Mucosa of rectum (tissue), 2 donors: ENCODE measurements at regions not wholly inside any gene's neighbourhood (a gene's known extent, or its start where the extent isn't known, plus 50 kb on each side); places are given as distances from the start of the nearest gene placed in this dataset.

ENCODE experiments used
- H3K27ac ChIP-seq, 2 donors: one replicate each; pipeline ENCODE4 v1.7.0; 2013; ENCODE audit warnings: inconsistent platforms in 2 of 2, low read depth in 2 of 2, low read length in 2 of 2
- H3K27me3 ChIP-seq, 2 donors: one replicate each; pipeline ENCODE4 v1.7.0; 2013; ENCODE audit warnings: low read length in 2 of 2; ENCODE audit not compliant: control insufficient read depth in 2 of 2, insufficient read depth in 2 of 2
- H3K36me3 ChIP-seq, 2 donors: one replicate each; pipeline ENCODE4 v1.7.0; 2013; ENCODE audit warnings: low read length in 2 of 2; ENCODE audit not compliant: control insufficient read depth in 2 of 2, insufficient read depth in 2 of 2
- H3K4me1 ChIP-seq, 2 donors: one replicate each; pipeline ENCODE4 v1.7.0; 2013; ENCODE audit warnings: low read length in 2 of 2, mild to moderate bottlenecking in 1 of 2; ENCODE audit not compliant: control insufficient read depth in 2 of 2, insufficient read depth in 2 of 2
- H3K4me3 ChIP-seq, 2 donors: one replicate each; pipeline ENCODE4 v1.7.0; 2013; ENCODE audit warnings: low read length in 2 of 2
- H3K9ac ChIP-seq, 2 donors: one replicate each; pipeline ENCODE4 v1.7.0; 2013; ENCODE audit warnings: low read length in 2 of 2, low read depth in 1 of 2, mild to moderate bottlenecking in 1 of 2
- H3K9me3 ChIP-seq, 2 donors: one replicate each; pipeline ENCODE4 v1.7.0; 2013; ENCODE audit warnings: low read length in 2 of 2; ENCODE audit not compliant: control insufficient read depth in 2 of 2
- donor health status: healthy.
- donor health status: Normal muscosa, but diverticular disease.

GRCh38 chr9:84054341-84055010 lies 73.9 kb downstream of the RMI1 start:
- Histone ChIP-seq H3K9me3 (no peaks in the 10 kb centered on the region), H3K36me3 (no peaks in the 10 kb centered on the region), H3K9ac (no peak overlapping the region), H3K27ac (no peak overlapping the region), H3K4me3 (no peak overlapping the region), H3K27me3 (peaks cover 0 to 2% of the 10 kb centered on the region in 2 donors), H3K4me1 (no peaks in the 10 kb centered on the region)

GRCh38 chr9:84057662-84058061 lies 77.1 kb downstream of the RMI1 start:
- no peak overlapping the region for H3K27ac ChIP-seq
- peaks cover 2 to 10% of the 10 kb centered on the region in 2 donors for H3K4me1 ChIP-seq
- no peaks in the 10 kb centered on the region for H3K9me3 ChIP-seq
- H3K27me3 ChIP-seq: no peaks in the 10 kb centered on the region
- H3K36me3 ChIP-seq: no peaks in the 10 kb centered on the region
- no peak overlapping the region for H3K4me3 ChIP-seq
- H3K9ac ChIP-seq: no peak overlapping the region

DNA sequence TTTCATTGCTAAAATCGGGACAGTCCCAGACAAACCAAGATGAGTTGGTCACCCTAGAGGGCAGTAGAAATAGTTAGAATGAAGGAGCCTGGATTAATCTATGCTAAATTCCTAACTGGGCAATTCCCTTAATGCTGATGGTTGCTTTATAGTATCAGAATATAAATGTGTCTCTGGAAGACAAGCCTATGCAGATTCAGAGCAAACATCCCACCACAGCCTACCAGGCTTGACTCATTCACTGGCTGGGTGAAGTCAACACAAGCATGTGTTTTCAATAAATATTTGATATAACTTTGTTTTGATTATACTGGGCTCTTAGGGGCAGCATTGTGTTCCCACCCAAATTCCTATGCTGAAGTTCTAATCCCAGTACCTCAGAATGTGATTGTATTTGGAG lies 79.3 kb downstream of the RMI1 start:
- Histone ChIP-seq H3K27me3 (no peaks in the 10 kb centered on the region), H3K27ac (no peak overlapping the region), H3K9ac (no peak overlapping the region), H3K4me3 (no peak overlapping the region), H3K36me3 (no peaks in the 10 kb centered on the region), H3K4me1 (peaks cover 2 to 10% of the 10 kb centered on the region in 2 donors), H3K9me3 (no peaks in the 10 kb centered on the region)

DNA sequence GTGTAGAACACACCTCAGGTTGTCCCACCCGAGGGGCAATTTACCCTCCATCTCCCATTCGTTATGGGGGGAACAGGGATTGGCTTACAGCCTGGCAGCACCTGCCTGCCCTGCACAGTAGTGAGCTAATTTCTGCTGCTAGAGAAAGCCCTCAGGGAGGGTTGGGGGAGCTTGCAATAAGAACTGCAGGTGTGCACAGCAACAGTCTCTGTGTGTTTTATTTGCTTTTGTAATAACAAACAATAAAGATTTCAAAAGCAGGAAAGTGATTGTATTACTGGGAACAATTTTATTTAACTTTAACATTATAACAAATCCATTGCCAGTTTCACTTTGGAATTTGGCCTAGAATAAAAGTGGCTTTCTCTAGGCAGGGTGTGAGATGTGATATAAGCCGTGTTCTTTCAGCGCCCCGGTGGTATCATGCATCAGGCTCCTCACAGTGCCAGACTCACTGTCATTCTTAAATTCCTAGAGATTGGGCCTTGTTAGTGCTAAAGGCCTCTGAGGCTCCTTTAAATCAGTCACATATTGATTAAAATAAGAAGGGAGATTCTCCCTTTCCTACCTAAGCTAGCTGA lies 81.1 kb downstream of the RMI1 start:
- no peak overlapping the region for H3K4me3 ChIP-seq
- H3K36me3 ChIP-seq: no peaks in the 10 kb centered on the region
- H3K27me3 ChIP-seq: no peaks in the 10 kb centered on the region
- H3K9me3 ChIP-seq: no peaks in the 10 kb centered on the region
- peaks cover 2 to 10% of the 10 kb centered on the region in 2 donors for H3K4me1 ChIP-seq
- H3K27ac ChIP-seq: peak overlapping the region in 1 of 2 donors; percentile 5
- H3K9ac ChIP-seq: peak overlapping the region in 1 of 2 donors; percentile 14

- Histone ChIP-seq H3K9me3 (no peaks in the 10 kb centered on the region), H3K36me3 (no peaks in the 10 kb centered on the region), H3K27ac (no peak overlapping the region), H3K9ac (no peak overlapping the region), H3K4me3 (no peak overlapping the region), H3K27me3 (no peaks in the 10 kb centered on the region), H3K4me1 (peaks cover 2 to 10% of the 10 kb centered on the region in 2 donors)
These were observed 81.9 kb downstream of the RMI1 start for GRCh38 chr9:84062538-84062937.

GRCh38 chr9:84067821-84068220 lies 87.2 kb downstream of the RMI1 start:
- H3K27me3 ChIP-seq: no peaks in the 10 kb centered on the region
- H3K4me3 ChIP-seq: no peak overlapping the region
- H3K9me3 ChIP-seq: no peaks in the 10 kb centered on the region
- H3K36me3 ChIP-seq: no peaks in the 10 kb centered on the region
- H3K9ac ChIP-seq: no peak overlapping the region
- no peaks in the 10 kb centered on the region for H3K4me1 ChIP-seq
- no peak overlapping the region for H3K27ac ChIP-seq

DNA sequence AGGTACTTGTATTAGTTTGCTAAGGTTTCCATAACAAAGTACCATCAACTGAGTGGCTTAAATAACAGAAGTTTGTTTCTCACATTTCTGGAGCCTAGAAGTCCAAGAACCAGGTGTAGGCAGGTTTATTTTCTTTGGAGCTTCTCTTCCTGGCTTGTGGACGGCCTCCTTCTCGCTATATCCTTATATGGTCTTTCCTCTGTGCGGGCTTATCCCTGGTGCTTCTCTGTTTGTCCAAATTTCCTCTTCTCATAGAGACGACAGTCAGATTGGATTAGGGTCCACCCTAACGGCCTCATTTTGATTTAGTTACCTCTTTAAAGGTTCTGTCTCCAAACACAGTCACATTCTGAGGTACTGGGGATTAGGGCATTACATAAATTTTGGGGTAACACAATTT lies 88.3 kb downstream of the RMI1 start:
- no peaks in the 10 kb centered on the region for H3K27me3 ChIP-seq
- no peaks in the 10 kb centered on the region for H3K36me3 ChIP-seq
- no peaks in the 10 kb centered on the region for H3K4me1 ChIP-seq

GRCh38 chr9:84070590-84070989 lies 90.0 kb downstream of the RMI1 start:
- Histone ChIP-seq H3K27ac (no peak overlapping the region), H3K9ac (no peak overlapping the region), H3K4me3 (no peak overlapping the region), H3K4me1 (peaks cover 0 to 2% of the 10 kb centered on the region in 2 donors), H3K36me3 (no peaks in the 10 kb centered on the region), H3K9me3 (no peaks in the 10 kb centered on the region), H3K27me3 (no peaks in the 10 kb centered on the region)

More for the DNA sequence above, 88.3 kb downstream of the RMI1 start:
- Histone ChIP-seq H3K27ac (no peak overlapping the region), H3K4me3 (no peak overlapping the region), H3K9me3 (no peaks in the 10 kb centered on the region), H3K9ac (no peak overlapping the region)

DNA sequence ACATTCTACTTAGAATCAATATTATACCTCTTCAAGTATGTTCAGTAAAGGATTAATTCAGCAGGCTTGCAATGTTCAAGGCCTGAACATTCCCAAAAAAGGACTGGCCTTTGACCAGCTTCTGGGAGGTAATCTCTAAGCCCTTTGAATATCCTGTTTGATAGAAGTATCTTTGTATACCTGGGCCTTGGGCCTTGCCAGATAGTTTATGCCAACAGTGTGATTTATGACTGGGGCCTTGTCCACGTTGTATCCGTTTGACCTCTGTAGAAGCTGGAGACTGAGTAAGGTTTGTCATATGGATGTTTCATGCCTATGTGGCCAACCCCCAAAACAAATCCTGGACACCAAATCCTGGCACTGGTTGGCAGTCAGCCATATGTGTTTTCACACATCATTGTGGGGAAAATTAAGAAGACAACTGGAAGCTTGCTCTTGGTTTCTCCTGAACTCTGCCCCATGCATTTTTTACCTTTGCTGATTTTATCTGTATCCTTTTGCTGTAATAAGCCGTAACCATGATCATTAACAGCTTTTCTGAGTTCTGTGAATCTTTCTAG lies 92.1 kb downstream of the RMI1 start:
- no peak overlapping the region for H3K4me3 ChIP-seq
- H3K27me3 ChIP-seq: no peaks in the 10 kb centered on the region
- H3K4me1 ChIP-seq: peaks cover 2 to 9% of the 10 kb centered on the region in 2 donors
- H3K36me3 ChIP-seq: no peaks in the 10 kb centered on the region
- no peak overlapping the region for H3K9ac ChIP-seq
- no peaks in the 10 kb centered on the region for H3K9me3 ChIP-seq
- H3K27ac ChIP-seq: no peak overlapping the region

GRCh38 chr9:84075004-84075403 lies 94.4 kb downstream of the RMI1 start:
- H3K9me3 ChIP-seq: no peaks in the 10 kb centered on the region
- H3K36me3 ChIP-seq: no peaks in the 10 kb centered on the region
- no peak overlapping the region for H3K9ac ChIP-seq
- peaks cover 2 to 9% of the 10 kb centered on the region in 2 donors for H3K4me1 ChIP-seq
- H3K27ac ChIP-seq: no peak overlapping the region
- no peaks in the 10 kb centered on the region for H3K27me3 ChIP-seq
- no peak overlapping the region for H3K4me3 ChIP-seq
